GM13976 (cell line): ENCODE measurements at regions not wholly inside any gene's neighbourhood (a gene's known extent, or its start where the extent isn't known, plus 50 kb on each side); places are given as distances from the start of the nearest gene placed in this dataset.
"Not testable (repeated sequence)": the region's sequence is repeated elsewhere in the genome, so short reads cannot be mapped to it uniquely, and the experiment has no call there.

Source experiments
- DNase-seq: peaks from one replicate; pipeline ENCODE4 v3.0.0; 2012; ENCODE audit warnings: low spot score
- CTCF ChIP-seq: IDR thresholded peaks from 2 replicates; pipeline ENCODE4 v1.5.1; 2012; ENCODE audit warnings: borderline replicate concordance, mild to moderate bottlenecking; ENCODE audit not compliant: insufficient read depth; ENCODE audit errors: extremely low read depth, missing control alignments, control extremely low read depth
- in situ Hi-C: fragments of 300-500 bp; cut with MboI; formaldehyde crosslinking; loops from one replicate; pipeline ENCODE4 v1.12.0; 2022; ENCODE audit warnings: low sequenced_read_pairs, mixed read lengths, inconsistent platforms; ENCODE audit not compliant: unreplicated experiment

GRCh38 chr9:26650325-26650724, 242.3 kb downstream of the CAAP1 start:
- no peak for DNase-seq
- TF ChIP-seq CTCF, result no peak
- in situ Hi-C loops, result no loop called here

GRCh38 chr9:26643826-26644225, 248.8 kb downstream of the CAAP1 start:
- in situ Hi-C loops, result no loop called here
- no peak for DNase-seq
- TF ChIP-seq CTCF, result no peak

GRCh38 chr9:26639761-26640160, 252.8 kb downstream of the CAAP1 start:
- in situ Hi-C loops, result no loop called here
- DNase-seq, result no peak
- TF ChIP-seq CTCF, result no peak

- no peak for DNase-seq
- TF ChIP-seq CTCF, result no peak
- in situ Hi-C loops, result no loop called here
Measured at GRCh38 chr9:26637101-26637500, 255.5 kb downstream of the CAAP1 start.

- in situ Hi-C loops, result not testable (repeated sequence)
Measured at GRCh38 chr9:26613851-26614350, 278.7 kb downstream of the CAAP1 start.

GRCh38 chr9:26612211-26612610, 280.4 kb downstream of the CAAP1 start:
- no peak for TF ChIP-seq CTCF
- in situ Hi-C loops, result no loop called here
- DNase-seq, result no peak

More at GRCh38 chr9:26613851-26614350, 278.7 kb downstream of the CAAP1 start:
- not testable (repeated sequence) for DNase-seq

- in situ Hi-C loops, result no loop called here
Measured at GRCh38 chr9:26606756-26607155, 285.8 kb downstream of the CAAP1 start.

More at GRCh38 chr9:26606756-26607155, 285.8 kb downstream of the CAAP1 start:
- DNase-seq, result no peak
- TF ChIP-seq CTCF, result no peak
